IMR-90 (cell line): ENCODE measurements at regions not wholly inside any gene's neighbourhood (a gene's known extent, or its start where the extent isn't known, plus 50 kb on each side); places are given as distances from the start of the nearest gene placed in this dataset.

ENCODE experiments used
- ATAC-seq: fragments of 200-7000 bp; cut with Tn5 transposase; 2 replicates; pipeline ENCODE4 v1.9.1; 2020; ENCODE audit warnings: low read depth, mild to moderate bottlenecking, moderate library complexity
- BruUV-seq: library from RNA; stranded (reverse); fragments of 400-500 nt; replicated peaks from 2 replicates; lab custom pipeline; 2021; lab: Mats Ljungman, UMichigan
- CTCF ChIA-PET: fragments of 300-600 bp; formaldehyde crosslinking; extraction: SDS; loops from one replicate; lab custom pipeline; 2021; ENCODE audit warnings: antibody characterized with exemption; lab: Yijun Ruan, JAX
- POLR2A ChIA-PET: fragments of 300-600 bp; sonication (Branson Sonifier 250); formaldehyde crosslinking; loops from one replicate; lab custom pipeline; 2022; ENCODE audit warnings: antibody characterized with exemption; ENCODE audit not compliant: unreplicated experiment; lab: Charles Lee
- DNase-seq: peaks from one replicate; pipeline ENCODE4 v3.0.0; 2013
- H2AFZ ChIP-seq: replicated peaks from 2 replicates; pipeline ENCODE3; 2013; ENCODE audit warnings: low read length, mild to moderate bottlenecking; ENCODE audit not compliant: poor library complexity
- H2AK5ac ChIP-seq: 2 replicates; pipeline ENCODE4 v1.6.1; 2013; ENCODE audit warnings: low read depth, low read length, inconsistent platforms
- H2AK9ac ChIP-seq: replicated peaks from 2 replicates; pipeline ENCODE3; 2013; ENCODE audit warnings: mild to moderate bottlenecking, low read depth, low read length, moderate library complexity; ENCODE audit not compliant: poor library complexity
- H2BK120ac ChIP-seq: 2 replicates; pipeline ENCODE4 v1.6.1; 2013; ENCODE audit warnings: low read depth, low read length, inconsistent platforms
- H2BK15ac ChIP-seq: 3 replicates; pipeline ENCODE4 v1.6.1; 2013; ENCODE audit warnings: low read depth, low read length, inconsistent platforms
- H2BK20ac ChIP-seq: 2 replicates; pipeline ENCODE4 v1.6.1; 2013; ENCODE audit warnings: low read depth, mild to moderate bottlenecking, inconsistent platforms, low read length, moderate library complexity
- H2BK5ac ChIP-seq: 2 replicates; pipeline ENCODE4 v1.6.1; 2013; ENCODE audit warnings: mild to moderate bottlenecking, low read depth, low read length, inconsistent platforms; ENCODE audit not compliant: poor library complexity, severe bottlenecking
- H3K14ac ChIP-seq: replicated peaks from 2 replicates; pipeline ENCODE4 v1.6.1; 2013; ENCODE audit warnings: low read depth, low read length, inconsistent platforms
- H3K18ac ChIP-seq: 2 replicates; pipeline ENCODE4 v1.6.1; 2013; ENCODE audit warnings: low read depth, low read length, control low read depth
- H3K23ac ChIP-seq: 2 replicates; pipeline ENCODE4 v1.6.1; 2013; ENCODE audit warnings: low read depth, low read length, inconsistent platforms
- H3K27ac ChIP-seq: 2 replicates; pipeline ENCODE4 v1.5.1; 2013; ENCODE audit warnings: mild to moderate bottlenecking, control low read depth, low read length; ENCODE audit not compliant: insufficient read depth
- H3K27me3 ChIP-seq: 2 replicates; pipeline ENCODE4 v1.6.1; 2013; ENCODE audit warnings: low read length; ENCODE audit not compliant: control insufficient read depth, insufficient read depth
- H3K36me3 ChIP-seq: 2 replicates; pipeline ENCODE4 v1.6.1; 2013; ENCODE audit warnings: low read length, mixed read lengths; ENCODE audit not compliant: control insufficient read depth, insufficient read depth
- H3K4ac ChIP-seq: 2 replicates; pipeline ENCODE4 v1.6.1; 2013; ENCODE audit warnings: low read depth, low read length, inconsistent platforms
- H3K4me1 ChIP-seq: 2 replicates; pipeline ENCODE4 v1.6.1; 2013; ENCODE audit warnings: low read length, mixed read lengths; ENCODE audit not compliant: control insufficient read depth, insufficient read depth
- H3K4me2 ChIP-seq: 2 replicates; pipeline ENCODE4 v1.6.1; 2013; ENCODE audit warnings: low read depth, mild to moderate bottlenecking, control low read depth, low read length, moderate library complexity
- H3K4me3 ChIP-seq: 2 replicates; pipeline ENCODE4 v1.5.1; 2013; ENCODE audit warnings: low read depth, mild to moderate bottlenecking, control low read depth, low read length, moderate library complexity; ENCODE audit not compliant: insufficient read depth
- H3K56ac ChIP-seq: 2 replicates; pipeline ENCODE4 v1.6.1; 2013; ENCODE audit warnings: low read length, inconsistent platforms; ENCODE audit not compliant: insufficient read depth; ENCODE audit errors: extremely low read depth
- H3K79me1 ChIP-seq, 2 experiments: 2 replicates each; pipeline ENCODE4 v1.6.1; 2013; ENCODE audit warnings: low read length in 2 of 2, inconsistent platforms in 1 of 2, low read depth in 1 of 2
- H3K9ac ChIP-seq: 2 replicates; pipeline ENCODE4 v1.6.1; 2013; ENCODE audit warnings: low read depth, low read length, control low read depth
- H3K9me1 ChIP-seq: 2 replicates; pipeline ENCODE4 v1.6.1; 2013; ENCODE audit warnings: low read length, inconsistent platforms; ENCODE audit not compliant: insufficient read depth
- H3K9me3 ChIP-seq: 2 replicates; pipeline ENCODE4 v1.6.1; 2013; ENCODE audit warnings: low read length; ENCODE audit not compliant: control insufficient read depth, insufficient read depth
- H4K20me1 ChIP-seq: 2 replicates; pipeline ENCODE4 v1.6.1; 2013; ENCODE audit warnings: low read length, inconsistent platforms; ENCODE audit not compliant: insufficient read depth
- H4K5ac ChIP-seq: 2 replicates; pipeline ENCODE4 v1.6.1; 2013; ENCODE audit warnings: mild to moderate bottlenecking, low read depth, low read length, control low read depth
- H4K8ac ChIP-seq, 2 experiments: 2 replicates each; pipeline ENCODE4 v1.6.1; 2013; ENCODE audit warnings: low read depth in 2 of 2, low read length in 2 of 2, control low read depth in 1 of 2, inconsistent platforms in 1 of 2
- H4K91ac ChIP-seq: 2 replicates; pipeline ENCODE4 v1.6.1; 2013; ENCODE audit warnings: low read depth, low read length, inconsistent platforms; ENCODE audit not compliant: insufficient read depth
- BHLHE40 ChIP-seq: fragments of 150-350 bp; IDR thresholded peaks from 2 replicates; pipeline ENCODE4 v1.6.1; 2016; ENCODE audit warnings: mild to moderate bottlenecking, low read depth, low read length
- CHD1 ChIP-seq: IDR thresholded peaks from 2 replicates; pipeline ENCODE4 v1.6.1; 2012; ENCODE audit warnings: low read depth, low read length, improper control_type of control experiment
- CTCF ChIP-seq: conservative IDR thresholded peaks from 2 replicates; pipeline ENCODE4 v1.5.1; 2012; ENCODE audit warnings: mild to moderate bottlenecking, low read depth, low read length, improper control_type of control experiment
- ELK1 ChIP-seq: fragments of 150-350 bp; IDR thresholded peaks from 2 replicates; pipeline ENCODE4 v1.6.1; 2016; ENCODE audit warnings: low read depth, mild to moderate bottlenecking, low read length, moderate library complexity, borderline replicate concordance
- FOS ChIP-seq: fragments of 150-350 bp; IDR thresholded peaks from 2 replicates; pipeline ENCODE4 v1.6.1; 2016; ENCODE audit warnings: low read depth, low read length
- MAFK ChIP-seq: IDR thresholded peaks from 2 replicates; pipeline ENCODE4 v1.6.1; 2012; ENCODE audit warnings: low read depth, low read length, improper control_type of control experiment
- MXI1 ChIP-seq: IDR thresholded peaks from 2 replicates; pipeline ENCODE4 v1.6.1; 2012; ENCODE audit warnings: low read depth, mild to moderate bottlenecking, low read length, moderate library complexity, borderline replicate concordance
- NFE2L2 ChIP-seq: fragments of 150-350 bp; IDR thresholded peaks from 2 replicates; pipeline ENCODE4 v1.6.1; 2016; ENCODE audit warnings: low read depth, mild to moderate bottlenecking, low read length
- POLR2A ChIP-seq: IDR thresholded peaks from 2 replicates; pipeline ENCODE4 v1.6.1; 2012; ENCODE audit warnings: mild to moderate bottlenecking, low read depth, low read length
- RAD21 ChIP-seq: IDR thresholded peaks from 2 replicates; pipeline ENCODE4 v1.6.1; 2012; ENCODE audit warnings: low read length, improper control_type of control experiment
- RCOR1 ChIP-seq: IDR thresholded peaks from 2 replicates; pipeline ENCODE4 v1.6.1; 2012; ENCODE audit warnings: mild to moderate bottlenecking, low read length, improper control_type of control experiment; ENCODE audit not compliant: insufficient replicate concordance
- RFX5 ChIP-seq: IDR thresholded peaks from 2 replicates; pipeline ENCODE4 v1.8.0; 2012; ENCODE audit warnings: low read depth, mild to moderate bottlenecking, low read length, moderate library complexity
- USF2 ChIP-seq: fragments of 150-350 bp; IDR thresholded peaks from 2 replicates; pipeline ENCODE4 v1.6.1; 2017; ENCODE audit warnings: mild to moderate bottlenecking, antibody characterized with exemption, low read length, low read depth
- dilution Hi-C: fragments of 300-500 bp; cut with HindIII; formaldehyde crosslinking; loops from one replicate; pipeline ENCODE4 v1.14.3; 2018; ENCODE audit warnings: low sequenced_read_pairs; ENCODE audit not compliant: unreplicated experiment
- in situ Hi-C: fragments of 300-500 bp; cut with MboI; formaldehyde crosslinking; loops from 3 replicates; pipeline ENCODE4 v1.14.3; 2019; ENCODE audit warnings: low sequenced_read_pairs, inconsistent platforms, mixed read lengths
- intact Hi-C: fragments of 100-400 bp; cut with micrococcal nuclease; formaldehyde crosslinking; loops from 2 replicates; pipeline ENCODE4 v1.10.0; 2022

GRCh38 chr2:217735034-217735433 is 267.8 kb downstream of the TNS1 start:
- CTCF ChIA-PET: no interaction called here
- dilution Hi-C loops: no loop called here

More at GRCh38 chr2:217735034-217735433, 267.8 kb downstream of the TNS1 start:
- Histone ChIP-seq H3K9me1 (peaks cover 4% of the 10 kb centered on the region; the same call in 1 of the 2 replicates), H4K8ac (no peak overlapping the region), H3K23ac (no peak overlapping the region), H3K56ac (no peak overlapping the region), H4K91ac (no peak overlapping the region), H2BK5ac (no peak overlapping the region), H4K20me1 (no peaks in the 10 kb centered on the region), H3K9ac (no peak overlapping the region), H2AK9ac (no peak overlapping the region), H2AFZ (no peak overlapping the region), H3K27me3 (no peaks in the 10 kb centered on the region), H2BK20ac (no peak overlapping the region), H2AK5ac (no peak overlapping the region), H3K36me3 (no peaks in the 10 kb centered on the region), H3K4me3 (no peak overlapping the region), H3K9me3 (no peaks in the 10 kb centered on the region), H2BK15ac (no peak overlapping the region), H3K4me2 (no peak overlapping the region), H2BK120ac (no peak overlapping the region), H3K4ac (no peak overlapping the region), H3K79me1 (no peaks in the 10 kb centered on the region), H3K4me1 (peaks cover 14% of the 10 kb centered on the region), H3K14ac (no peak overlapping the region), H3K27ac (no peak overlapping the region), H3K18ac (no peak overlapping the region), H4K5ac (no peak overlapping the region)
- in situ Hi-C loops: no loop called here
- no TSS peak for BruUV-seq
- no peak for TF ChIP-seq RCOR1
- no peak for TF ChIP-seq CHD1
- TF ChIP-seq USF2: no peak
- no peak for TF ChIP-seq CTCF
- TF ChIP-seq BHLHE40: no peak
- no peak for TF ChIP-seq POLR2A
- TF ChIP-seq RAD21: no peak
- TF ChIP-seq NFE2L2: no peak
- TF ChIP-seq ELK1: no peak
- TF ChIP-seq MAFK: no peak
- TF ChIP-seq MXI1: no peak
- no peak for TF ChIP-seq FOS
- TF ChIP-seq RFX5: no peak
- ATAC-seq (no peak), DNase-seq (no peak)
- POLR2A ChIA-PET: no interaction called here
- intact Hi-C loops: no loop called here
